Mesenchymal stem cell (in vitro differentiated cells and primary cell): ENCODE measurements at regions not wholly inside any gene's neighbourhood (a gene's known extent, or its start where the extent isn't known, plus 50 kb on each side); places are given as distances from the start of the nearest gene placed in this dataset.

Experiments
- DNase-seq: peaks from one replicate; pipeline ENCODE4 v3.0.0-alpha.2; 2013
- H2AFZ ChIP-seq: one replicate; pipeline ENCODE4 v1.6.1; 2013; ENCODE audit warnings: low read depth, mild to moderate bottlenecking, control low read depth, inconsistent platforms, low read length, moderate library complexity
- H2AK5ac ChIP-seq: 2 replicates; pipeline ENCODE4 v1.6.1; 2013; ENCODE audit warnings: low read length, moderate library complexity, mild to moderate bottlenecking, inconsistent platforms; ENCODE audit not compliant: severe bottlenecking
- H2BK120ac ChIP-seq: one replicate; pipeline ENCODE4 v1.6.1; 2013; ENCODE audit warnings: low read depth, mild to moderate bottlenecking, inconsistent platforms, low read length, moderate library complexity
- H2BK12ac ChIP-seq, 2 experiments: one replicate each; pipeline ENCODE4 v1.6.1; 2013; ENCODE audit warnings: inconsistent platforms in 2 of 2, low read length in 2 of 2, mild to moderate bottlenecking in 2 of 2, moderate library complexity in 2 of 2, control low read depth in 1 of 2
- H2BK15ac ChIP-seq: one replicate; pipeline ENCODE4 v1.6.1; 2013; ENCODE audit warnings: mild to moderate bottlenecking, low read depth, inconsistent platforms; ENCODE audit not compliant: poor library complexity, severe bottlenecking
- H2BK5ac ChIP-seq: 2 replicates; pipeline ENCODE4 v1.6.1; 2013; ENCODE audit warnings: low read depth, mild to moderate bottlenecking, low read length, control low read depth, inconsistent platforms; ENCODE audit not compliant: poor library complexity, severe bottlenecking
- H3K14ac ChIP-seq, 2 experiments: one replicate each; pipeline ENCODE4 v1.6.1; 2013; ENCODE audit warnings: inconsistent platforms in 2 of 2, low read length in 2 of 2, control low read depth in 1 of 2, mild to moderate bottlenecking in 1 of 2, moderate library complexity in 1 of 2
- H3K18ac ChIP-seq, 2 experiments: one replicate each; pipeline ENCODE4 v1.6.1; 2013; ENCODE audit warnings: inconsistent platforms in 2 of 2, low read length in 2 of 2, control low read depth in 1 of 2, low read depth in 1 of 2, mild to moderate bottlenecking in 1 of 2
- H3K23ac ChIP-seq, 2 experiments: one replicate each; pipeline ENCODE4 v1.6.1; 2013; ENCODE audit warnings: inconsistent platforms in 2 of 2, low read length in 2 of 2, mild to moderate bottlenecking in 2 of 2, moderate library complexity in 2 of 2, control low read depth in 1 of 2
- H3K27ac ChIP-seq: 2 replicates; pipeline ENCODE4 v1.5.1; 2013; ENCODE audit warnings: mild to moderate bottlenecking, moderate library complexity, low read length, control low read depth, inconsistent platforms; ENCODE audit not compliant: poor library complexity, severe bottlenecking
- H3K27me3 ChIP-seq, 2 experiments: 2 replicates each; pipeline versions ENCODE4 v1.6.1 to v1.7.0; 2013; ENCODE audit warnings: low read length in 2 of 2, mild to moderate bottlenecking in 2 of 2, moderate library complexity in 2 of 2, control low read depth in 1 of 2, inconsistent platforms in 1 of 2; ENCODE audit not compliant: control insufficient read depth in 1 of 2, insufficient read depth in 1 of 2
- H3K36me3 ChIP-seq, 2 experiments: 2 replicates each; pipeline versions ENCODE4 v1.6.1 to v1.7.0; 2013; ENCODE audit warnings: low read length in 2 of 2, control low read depth in 1 of 2, inconsistent platforms in 1 of 2, low read depth in 1 of 2, mild to moderate bottlenecking in 1 of 2; ENCODE audit not compliant: insufficient read depth in 2 of 2, control insufficient read depth in 1 of 2
- H3K4ac ChIP-seq, 2 experiments: one replicate each; pipeline ENCODE4 v1.6.1; 2013; ENCODE audit warnings: inconsistent platforms in 2 of 2, low read length in 2 of 2, mild to moderate bottlenecking in 2 of 2, moderate library complexity in 2 of 2, control low read depth in 1 of 2, low read depth in 1 of 2
- H3K4me1 ChIP-seq: 2 replicates; pipeline ENCODE4 v1.6.1; 2013; ENCODE audit warnings: low read depth, low read length, control low read depth; ENCODE audit not compliant: control insufficient read depth, insufficient read depth
- H3K4me2 ChIP-seq: 2 replicates; pipeline ENCODE4 v1.6.1; 2013; ENCODE audit warnings: low read length, mild to moderate bottlenecking, inconsistent platforms; ENCODE audit not compliant: poor library complexity, severe bottlenecking
- H3K4me3 ChIP-seq, 2 experiments: 2 replicates each; pipeline versions ENCODE4 v1.5.1 to v1.7.0; 2013; ENCODE audit warnings: low read length in 2 of 2, mild to moderate bottlenecking in 2 of 2, control low read depth in 1 of 2, low read depth in 1 of 2; ENCODE audit not compliant: insufficient read depth in 1 of 2
- H3K79me1 ChIP-seq: replicated peaks from 2 replicates; pipeline ENCODE4 v1.6.1; 2013; ENCODE audit warnings: mild to moderate bottlenecking, control low read depth, low read length, inconsistent platforms; ENCODE audit not compliant: poor library complexity, severe bottlenecking
- H3K9ac ChIP-seq: 2 replicates; pipeline ENCODE4 v1.7.0; 2013; ENCODE audit warnings: mild to moderate bottlenecking, low read length, moderate library complexity
- H3K9me3 ChIP-seq: 2 replicates; pipeline ENCODE4 v1.7.0; 2013; ENCODE audit warnings: mild to moderate bottlenecking, low read length; ENCODE audit not compliant: control insufficient read depth
- H4K8ac ChIP-seq: one replicate; pipeline ENCODE4 v1.6.1; 2013; ENCODE audit warnings: inconsistent platforms, mild to moderate bottlenecking, low read length, moderate library complexity
- H4K91ac ChIP-seq: one replicate; pipeline ENCODE4 v1.6.1; 2013; ENCODE audit warnings: mild to moderate bottlenecking, low read length, inconsistent platforms
- WGBS: methylation state at CpG from one replicate; pipeline ENCODE4 v1.1.7; 2013; ENCODE audit warnings: mixed read lengths; 5-methylcytosine and 5-hydroxymethylcytosine counted together

DNA sequence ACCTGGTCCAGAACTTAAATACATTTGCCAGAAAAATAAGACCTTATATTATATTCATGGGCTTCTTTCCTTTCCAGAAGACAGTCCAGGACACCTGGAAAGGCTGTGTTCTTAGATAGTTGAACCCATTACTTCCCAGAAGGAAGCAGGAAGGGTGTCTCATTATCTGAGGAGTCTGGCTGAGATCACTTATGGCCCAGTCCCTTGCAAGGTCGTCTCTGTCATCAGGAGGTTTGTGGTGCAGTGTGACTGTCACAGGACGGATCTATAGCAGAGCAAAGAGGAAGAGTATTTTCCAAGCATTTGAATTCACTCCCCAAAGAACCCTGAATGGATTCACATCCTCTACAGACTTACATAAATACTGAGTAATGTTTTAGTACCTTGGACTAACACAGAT lies 270.7 kb upstream of the MTNR1B start:
- WGBS = 33% methylated on average over 1 of the region's 2 CpGs
- H3K79me1 ChIP-seq = no peaks in the 10 kb centered on the region
- H2AFZ ChIP-seq = no peak overlapping the region
- no peak overlapping the region for H4K8ac ChIP-seq
- no peak overlapping the region for H2BK120ac ChIP-seq
- no peaks in the 10 kb centered on the region for H3K9me3 ChIP-seq
- H3K27ac ChIP-seq = no peak overlapping the region
- H3K4ac ChIP-seq = no peak overlapping the region
- H2BK12ac ChIP-seq = no peak overlapping the region
- no peak overlapping the region for H2AK5ac ChIP-seq
- H3K23ac ChIP-seq = no peak overlapping the region
- no peaks in the 10 kb centered on the region for H3K36me3 ChIP-seq
- no peak overlapping the region for H2BK15ac ChIP-seq
- no peak for DNase-seq
- H3K4me2 ChIP-seq = no peak overlapping the region
- H3K4me3 ChIP-seq = no peak overlapping the region
- H3K4me1 ChIP-seq = peaks cover 1% of the 10 kb centered on the region
- no peak overlapping the region for H3K14ac ChIP-seq
- no peak overlapping the region for H2BK5ac ChIP-seq
- no peaks in the 10 kb centered on the region for H3K27me3 ChIP-seq
- H4K91ac ChIP-seq = no peak overlapping the region
- no peak overlapping the region for H3K9ac ChIP-seq
- H3K18ac ChIP-seq = no peak overlapping the region

DNA sequence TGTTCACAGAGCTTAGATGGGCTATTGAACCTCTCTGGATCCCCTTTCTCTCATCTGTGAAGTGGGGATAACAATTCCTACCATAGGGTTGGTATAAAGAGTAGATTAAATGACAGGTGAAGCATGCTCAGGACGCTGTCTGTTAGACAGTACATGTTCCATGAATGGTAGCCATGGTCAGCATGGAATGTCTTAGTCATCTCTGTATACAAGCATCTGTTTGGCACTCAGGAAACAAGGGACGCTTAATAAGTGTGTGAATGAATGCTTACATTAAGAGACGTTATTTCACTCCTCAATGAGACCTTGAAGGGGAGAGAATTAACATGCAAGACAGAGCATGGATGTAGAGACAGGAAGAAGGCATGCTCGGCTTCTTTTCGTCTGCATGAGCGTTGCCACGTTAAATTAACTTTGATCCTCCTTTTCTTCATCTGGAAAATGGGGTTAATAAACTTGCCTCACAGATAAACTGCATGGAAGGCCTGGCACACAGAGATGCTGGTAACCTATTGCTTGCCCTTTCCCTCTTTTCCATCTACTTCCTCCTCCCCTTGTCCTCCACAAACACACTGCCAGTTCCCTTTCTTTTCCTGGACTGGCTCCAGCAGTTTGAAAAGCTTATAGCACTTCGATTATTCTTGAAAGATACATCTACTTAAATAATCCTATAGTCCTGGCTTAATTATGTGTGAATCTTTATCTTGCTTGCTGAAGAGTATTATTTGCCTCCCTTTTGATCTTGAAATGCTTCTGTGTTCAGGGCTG lies 267.2 kb upstream of the MTNR1B start:
- Histone ChIP-seq H3K4ac (no peak overlapping the region), H3K9ac (no peak overlapping the region), H2AK5ac (no peak overlapping the region), H3K27ac (no peak overlapping the region), H3K4me2 (no peak overlapping the region), H2AFZ (no peak overlapping the region), H3K18ac (no peak overlapping the region), H3K14ac (no peak overlapping the region), H3K23ac (no peak overlapping the region), H2BK15ac (no peak overlapping the region), H3K36me3 (no peaks in the 10 kb centered on the region), H3K79me1 (no peaks in the 10 kb centered on the region), H2BK12ac (no peak overlapping the region), H2BK120ac (no peak overlapping the region), H3K4me1 (peaks cover 1% of the 10 kb centered on the region), H3K4me3 (no peak overlapping the region), H4K91ac (no peak overlapping the region), H3K9me3 (no peaks in the 10 kb centered on the region), H4K8ac (no peak overlapping the region), H3K27me3 (no peaks in the 10 kb centered on the region), H2BK5ac (no peak overlapping the region)
- DNase-seq = no peak
- WGBS = 74% methylated on average over 8 of the region's 8 CpGs

DNA sequence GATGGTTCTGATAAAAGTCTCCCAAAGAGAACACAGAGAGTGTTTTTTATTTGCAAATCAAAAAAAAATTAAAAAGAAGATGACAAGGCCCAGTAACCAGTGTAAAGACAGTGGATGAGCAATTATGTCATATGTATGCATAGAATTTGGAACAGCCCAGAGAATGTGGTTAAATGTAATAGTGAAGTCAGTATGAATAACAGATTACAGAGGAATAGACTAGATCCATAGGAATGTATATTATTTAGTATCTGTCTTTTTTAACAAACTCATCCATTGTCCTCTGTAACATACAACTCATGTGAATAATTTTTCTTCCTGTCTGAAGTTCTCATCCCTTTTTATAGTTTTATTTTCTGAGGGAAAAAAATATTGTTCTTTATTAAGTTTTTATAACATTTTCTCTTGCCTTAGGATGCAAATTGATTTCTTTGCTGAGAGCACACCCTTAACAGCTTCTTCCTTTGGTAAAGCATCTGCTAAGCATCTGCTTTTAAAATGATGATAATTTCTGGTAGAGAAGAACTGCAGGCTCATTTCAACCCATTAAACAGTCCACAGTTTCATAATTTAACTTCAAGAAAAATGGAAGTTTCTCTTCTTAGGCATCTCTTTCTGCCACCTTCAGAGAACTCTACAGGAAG lies 266.5 kb upstream of the MTNR1B start:
- Histone ChIP-seq H3K27ac (no peak overlapping the region), H2BK120ac (no peak overlapping the region), H3K79me1 (no peaks in the 10 kb centered on the region), H2BK5ac (no peak overlapping the region), H3K23ac (no peak overlapping the region), H2BK12ac (no peak overlapping the region), H3K27me3 (no peaks in the 10 kb centered on the region), H4K91ac (no peak overlapping the region), H3K4me1 (peaks cover 1% of the 10 kb centered on the region), H4K8ac (no peak overlapping the region), H3K14ac (no peak overlapping the region), H2AFZ (no peak overlapping the region), H2BK15ac (no peak overlapping the region), H3K36me3 (no peaks in the 10 kb centered on the region), H3K9ac (no peak overlapping the region), H2AK5ac (no peak overlapping the region), H3K4me3 (no peak overlapping the region), H3K18ac (no peak overlapping the region), H3K9me3 (no peaks in the 10 kb centered on the region), H3K4ac (no peak overlapping the region), H3K4me2 (no peak overlapping the region)
- DNase-seq = no peak

- Histone ChIP-seq H3K4me2 (no peak overlapping the region), H3K9ac (no peak overlapping the region), H3K9me3 (no peaks in the 10 kb centered on the region), H3K23ac (no peak overlapping the region), H2BK5ac (no peak overlapping the region), H2BK120ac (no peak overlapping the region), H3K27me3 (no peaks in the 10 kb centered on the region), H3K14ac (no peak overlapping the region), H3K4me3 (no peak overlapping the region), H2AFZ (no peak overlapping the region), H4K91ac (no peak overlapping the region), H4K8ac (no peak overlapping the region), H3K18ac (no peak overlapping the region), H2BK12ac (no peak overlapping the region), H3K36me3 (no peaks in the 10 kb centered on the region), H3K27ac (peak overlapping the region; percentile 22), H2AK5ac (no peak overlapping the region), H3K4ac (no peak overlapping the region), H3K79me1 (no peaks in the 10 kb centered on the region), H2BK15ac (no peak overlapping the region), H3K4me1 (peaks cover 1% of the 10 kb centered on the region)
- WGBS = 60% methylated on average over 2 of the region's 3 CpGs
- peak; percentile 1 for DNase-seq
Measured at GRCh38 chr11:92703449-92703830, 266.0 kb upstream of the MTNR1B start.
